ENCODE measurements at regions not wholly inside any gene's neighbourhood (a gene's known extent, or its start where the extent isn't known, plus 50 kb on each side); places are given as distances from the start of the nearest gene placed in this dataset.

- TF ChIP-seq, protein P1, sequence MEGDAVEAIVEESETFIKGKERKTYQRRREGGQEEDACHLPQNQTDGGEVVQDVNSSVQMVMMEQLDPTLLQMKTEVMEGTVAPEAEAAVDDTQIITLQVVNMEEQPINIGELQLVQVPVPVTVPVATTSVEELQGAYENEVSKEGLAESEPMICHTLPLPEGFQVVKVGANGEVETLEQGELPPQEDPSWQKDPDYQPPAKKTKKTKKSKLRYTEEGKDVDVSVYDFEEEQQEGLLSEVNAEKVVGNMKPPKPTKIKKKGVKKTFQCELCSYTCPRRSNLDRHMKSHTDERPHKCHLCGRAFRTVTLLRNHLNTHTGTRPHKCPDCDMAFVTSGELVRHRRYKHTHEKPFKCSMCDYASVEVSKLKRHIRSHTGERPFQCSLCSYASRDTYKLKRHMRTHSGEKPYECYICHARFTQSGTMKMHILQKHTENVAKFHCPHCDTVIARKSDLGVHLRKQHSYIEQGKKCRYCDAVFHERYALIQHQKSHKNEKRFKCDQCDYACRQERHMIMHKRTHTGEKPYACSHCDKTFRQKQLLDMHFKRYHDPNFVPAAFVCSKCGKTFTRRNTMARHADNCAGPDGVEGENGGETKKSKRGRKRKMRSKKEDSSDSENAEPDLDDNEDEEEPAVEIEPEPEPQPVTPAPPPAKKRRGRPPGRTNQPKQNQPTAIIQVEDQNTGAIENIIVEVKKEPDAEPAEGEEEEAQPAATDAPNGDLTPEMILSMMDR (IDR thresholded peaks at IDR 0.05; ENCODE audit: low read depth, low read length): no peak
- TF ChIP-seq POLR2A (IDR thresholded peaks at IDR 0.05; ENCODE audit: extremely low read depth, insufficient read length) (no peak), MYC (IDR thresholded peaks at IDR 0.05; ENCODE audit: low read depth, low read length) (no peak)
- TF ChIP-seq, protein P2, sequence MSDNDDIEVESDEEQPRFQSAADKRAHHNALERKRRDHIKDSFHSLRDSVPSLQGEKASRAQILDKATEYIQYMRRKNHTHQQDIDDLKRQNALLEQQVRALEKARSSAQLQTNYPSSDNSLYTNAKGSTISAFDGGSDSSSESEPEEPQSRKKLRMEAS (IDR thresholded peaks at IDR 0.05; ENCODE audit: low read depth, low read length): no peak
Observed at GRCh38 chr3:117534138-117534537, 824.6 kb downstream of the TUSC7 start.
